HepG2 (cell line): ENCODE measurements at regions not wholly inside any gene's neighbourhood (a gene's known extent, or its start where the extent isn't known, plus 50 kb on each side); places are given as distances from the start of the nearest gene placed in this dataset.

ENCODE experiments used
- ATAC-seq: fragments of 200-7000 bp; cut with Tn5 transposase; 3 replicates; pipeline ENCODE4 v1.9.1; 2020; ENCODE audit warnings: mild to moderate bottlenecking, moderate library complexity
- BruUV-seq: library from RNA; stranded (reverse); fragments of 400-500 nt; replicated peaks from 2 replicates; lab custom pipeline; 2021; lab: Mats Ljungman, UMichigan
- CTCF ChIA-PET: fragments of 300-600 bp; formaldehyde crosslinking; extraction: SDS; loops from one replicate; lab custom pipeline; 2021; ENCODE audit warnings: low total read pairs, inconsistent platforms, low intra/inter-chr PET ratio; lab: Yijun Ruan, JAX
- POLR2A ChIA-PET: fragments of 350-600 bp; sonication (Branson Sonifier 250); formaldehyde crosslinking; loops from one replicate; lab custom pipeline; 2020; ENCODE audit warnings: antibody characterized with exemption, inconsistent platforms; lab: Yijun Ruan, JAX
- DNase-seq: peaks from one replicate; pipeline ENCODE4 v3.0.0-alpha.2; 2015; ENCODE audit warnings: low spot score
- FAIRE-seq: peaks from 3 replicates; lab custom pipeline; 2011; peaks lifted over from hg19 to GRCh38; lab: Jason Lieb, UNC
- H2AFZ ChIP-seq: one replicate; pipeline ENCODE4 v1.6.1; 2011; ENCODE audit warnings: low read length, inconsistent platforms
- H3K27ac ChIP-seq: fragments of 300-600 bp; 3 replicates; pipeline ENCODE4 v1.8.0; 2011; ENCODE audit warnings: mixed run types, mild to moderate bottlenecking, mixed read lengths, low read length, inconsistent platforms; ENCODE audit not compliant: insufficient read depth; ENCODE audit errors: extremely low read length
- H3K27me3 ChIP-seq, 2 experiments: fragments of 200-600 bp in 1 of 2; 2 replicates in 1 of 2; 3 replicates in 1 of 2; pipeline versions ENCODE4 v1.6.0 to v1.8.0; 2011; ENCODE audit warnings: low read length in 2 of 2, mild to moderate bottlenecking in 2 of 2, moderate library complexity in 2 of 2, inconsistent platforms in 1 of 2; ENCODE audit not compliant: insufficient read depth in 2 of 2, control insufficient read depth in 1 of 2
- H3K36me3 ChIP-seq, 2 experiments: fragments of 200-600 bp in 1 of 2; replicated peaks in 1 of 2; 2 replicates in 1 of 2; 3 replicates in 1 of 2; pipeline versions ENCODE4 v1.5.1 to v1.8.0; 2011; ENCODE audit warnings: low read length in 2 of 2, inconsistent platforms in 1 of 2; ENCODE audit not compliant: insufficient read depth in 2 of 2, control insufficient read depth in 1 of 2
- H3K4me1 ChIP-seq: 2 replicates; pipeline ENCODE4 v1.5.1; 2012; ENCODE audit warnings: low read length, inconsistent platforms; ENCODE audit not compliant: insufficient read depth
- H3K4me2 ChIP-seq: 2 replicates; pipeline ENCODE4 v1.6.0; 2011; ENCODE audit warnings: low read depth, low read length, inconsistent platforms
- H3K4me3 ChIP-seq, 3 experiments: fragments of 200-600 bp in 1 of 3; sonication (generic), shearing (Covaris generic) in 1 of 3; replicated peaks in 1 of 3; 2 replicates each; pipeline ENCODE4 v1.5.1; 2011 to 2016; ENCODE audit warnings: low read length in 3 of 3, inconsistent platforms in 2 of 3, low read depth in 2 of 3, mild to moderate bottlenecking in 2 of 3, control low read depth in 1 of 3, mixed read lengths in 1 of 3; ENCODE audit not compliant: insufficient read depth in 1 of 3
- H3K79me2 ChIP-seq: one replicate; pipeline ENCODE4 v1.6.1; 2011; ENCODE audit warnings: low read length, inconsistent platforms; ENCODE audit not compliant: insufficient read depth
- H3K9ac ChIP-seq: 2 replicates; pipeline ENCODE4 v1.6.0; 2011; ENCODE audit warnings: mild to moderate bottlenecking, low read depth, low read length, inconsistent platforms; ENCODE audit not compliant: insufficient read depth
- H3K9me3 ChIP-seq: 2 replicates; pipeline ENCODE4 v1.5.1; 2012; ENCODE audit warnings: mild to moderate bottlenecking, low read length
- H4K20me1 ChIP-seq: 2 replicates; pipeline ENCODE4 v1.6.0; 2011; ENCODE audit warnings: inconsistent platforms, mild to moderate bottlenecking, low read length, moderate library complexity; ENCODE audit not compliant: insufficient read depth
- AGO2 ChIP-seq: fragments of 200-400 bp; formaldehyde crosslinking; optimal IDR thresholded peaks from 2 replicates; pipeline ENCODE3; 2017; ENCODE audit warnings: mild to moderate bottlenecking, low read depth, low read length, moderate library complexity
- DR1 ChIP-seq: sonication (generic); formaldehyde crosslinking; IDR thresholded peaks from 2 replicates; pipeline ENCODE4 v1.8.0; 2021; ENCODE audit warnings: mild to moderate bottlenecking, missing genetic modification reagents, inconsistent platforms
- ERF ChIP-seq: IDR thresholded peaks from 2 replicates; pipeline ENCODE4 v1.6.1; 2018; ENCODE audit warnings: missing biosample characterization, missing genetic modification reagents
- HDAC2 ChIP-seq: sonication (generic); formaldehyde crosslinking; IDR thresholded peaks from 2 replicates; pipeline ENCODE4 v1.4.0; 2020; ENCODE audit warnings: missing genetic modification reagents
- JUNB ChIP-seq: sonication (generic); formaldehyde crosslinking; IDR thresholded peaks from 2 replicates; pipeline ENCODE4 v1.8.0; 2022; ENCODE audit warnings: missing genetic modification reagents, mild to moderate bottlenecking, borderline replicate concordance
- KLF6 ChIP-seq: IDR thresholded peaks from 2 replicates; pipeline ENCODE4 v1.8.0; 2016; ENCODE audit warnings: missing biosample characterization, missing genetic modification reagents
- KLF9 ChIP-seq: IDR thresholded peaks from 2 replicates; pipeline ENCODE4 v1.6.1; 2016; ENCODE audit warnings: low read depth
- NFE2 ChIP-seq: sonication (generic); formaldehyde crosslinking; IDR thresholded peaks from 2 replicates; pipeline ENCODE4 v1.4.0; 2020; ENCODE audit warnings: missing genetic modification reagents
- NFKB2 ChIP-seq: sonication (generic); formaldehyde crosslinking; IDR thresholded peaks from 2 replicates; pipeline ENCODE4 v1.4.0; 2020; ENCODE audit warnings: missing genetic modification reagents, borderline replicate concordance
- RFXAP ChIP-seq: sonication (generic); formaldehyde crosslinking; IDR thresholded peaks from 2 replicates; pipeline ENCODE4 v1.4.0; 2020; ENCODE audit warnings: missing genetic modification reagents, borderline replicate concordance
- YEATS2 ChIP-seq: sonication (generic); formaldehyde crosslinking; IDR thresholded peaks from 2 replicates; pipeline ENCODE4 v1.4.0; 2020; ENCODE audit warnings: missing genetic modification reagents, borderline replicate concordance
- ZNF451 ChIP-seq: sonication (generic); formaldehyde crosslinking; IDR thresholded peaks from 2 replicates; pipeline ENCODE4 v1.5.0; 2020; ENCODE audit warnings: mild to moderate bottlenecking, missing genetic modification reagents
- ZNF678 ChIP-seq: sonication (generic); formaldehyde crosslinking; IDR thresholded peaks from 2 replicates; pipeline ENCODE4 v1.4.0; 2020; ENCODE audit warnings: mild to moderate bottlenecking, missing genetic modification reagents
- ZSCAN20 ChIP-seq: sonication (generic); formaldehyde crosslinking; IDR thresholded peaks from 2 replicates; pipeline ENCODE4 v1.4.0; 2020; ENCODE audit warnings: missing genetic modification reagents, mild to moderate bottlenecking, borderline replicate concordance
- ZSCAN21 ChIP-seq: sonication (generic); formaldehyde crosslinking; IDR thresholded peaks from 2 replicates; pipeline ENCODE4 v1.8.0; 2022; ENCODE audit warnings: mild to moderate bottlenecking, missing genetic modification reagents, moderate library complexity, borderline replicate concordance
- WGBS: methylation state at CpG from one replicate; pipeline ENCODE4 v1.1.6; 2017; ENCODE audit warnings: low lambda C conversion rate; 5-methylcytosine and 5-hydroxymethylcytosine counted together
- in situ Hi-C: cut with HindIII; loops from 2 replicates; pipeline ENCODE4 v1.10.0; 2017; ENCODE audit warnings: low pct_unique_long_range_greater_than_20kb; ENCODE audit not compliant: extremely low pct_ligation_motif_present
- intact Hi-C: fragments of 100-400 bp; cut with micrococcal nuclease; formaldehyde crosslinking; loops from one replicate; pipeline ENCODE4 v1.10.0; 2022; ENCODE audit not compliant: unreplicated experiment
- TF ChIP-seq, protein P1 (sequence below): sonication (generic); formaldehyde crosslinking; conservative IDR thresholded peaks from 2 replicates; pipeline ENCODE4 v1.8.0; 2022; ENCODE audit warnings: missing genetic modification reagents
- TF ChIP-seq, protein P2 (sequence below): IDR thresholded peaks from 2 replicates; pipeline ENCODE4 v1.6.1; 2016; ENCODE audit warnings: missing biosample characterization, missing genetic modification reagents, low read depth
- TF ChIP-seq, protein P3 (sequence below): sonication (generic); formaldehyde crosslinking; IDR thresholded peaks from 2 replicates; pipeline ENCODE4 v1.5.0; 2020; ENCODE audit warnings: mild to moderate bottlenecking, missing genetic modification reagents, borderline replicate concordance

DNA sequence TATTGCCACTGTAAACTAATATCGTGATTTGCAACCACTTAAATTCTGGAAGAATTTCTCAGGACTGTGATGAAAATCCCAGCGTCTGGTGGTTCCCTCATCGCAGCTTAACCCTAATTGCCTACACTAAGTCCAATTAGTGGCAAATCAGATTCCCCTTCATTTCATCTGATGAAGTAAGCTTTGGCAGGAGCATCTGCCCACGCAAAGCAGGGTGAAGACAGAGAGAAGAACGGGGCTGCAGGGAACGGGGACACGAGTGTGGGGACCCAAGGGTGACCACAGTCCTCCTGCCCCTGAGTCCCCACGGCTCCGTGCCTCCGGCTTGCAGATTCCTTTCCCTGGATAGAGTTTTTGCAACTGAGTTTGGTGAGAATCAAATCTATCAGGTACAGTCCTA, 159.5 kb downstream of the LY86 start:
- DNase-seq (no peak), FAIRE-seq (no peak), ATAC-seq (no peak)
- H3K27ac ChIP-seq: no peak overlapping the region
- no peak overlapping the region for H3K9ac ChIP-seq
- ChIA-PET CTCF (no interaction called here), POLR2A (interaction anchor here (1.1 kb wide), 1 partner anchor 559 kb away, joined by 3 read pairs; no protein-coding TSS in a partner anchor)
- H3K79me2 ChIP-seq: no peaks in the 10 kb centered on the region
- H4K20me1 ChIP-seq: no peaks in the 10 kb centered on the region
- H3K27me3 ChIP-seq: peaks cover 4 to 35% of the 10 kb centered on the region in 2 experiments; a peak in 3 of 5 replicates
- in situ Hi-C loops: no loop called here
- no peaks in the 10 kb centered on the region for H3K9me3 ChIP-seq
- peaks cover 34% of the 10 kb centered on the region for H3K4me1 ChIP-seq
- H3K36me3 ChIP-seq: no peaks in the 10 kb centered on the region
- no peak overlapping the region for H3K4me3 ChIP-seq
- H2AFZ ChIP-seq: no peak overlapping the region
- intact Hi-C loops: no loop called here
- 56% methylated on average over 10 of the region's 10 CpGs for WGBS
- no TSS peak for BruUV-seq
- peak overlapping the region; percentile 64 for H3K4me2 ChIP-seq
- TF ChIP-seq ERF (CRISPR knock-in tag): no peak
- TF ChIP-seq ZNF678: no peak
- TF ChIP-seq ZSCAN20 (CRISPR knock-in tag): no peak
- TF ChIP-seq JUNB (CRISPR knock-in tag): no peak
- TF ChIP-seq HDAC2: no peak
- no peak for TF ChIP-seq KLF6 (CRISPR knock-in tag)
- no peak for TF ChIP-seq ZNF451
- TF ChIP-seq YEATS2 (CRISPR knock-in tag): no peak
- TF ChIP-seq ZSCAN21 (CRISPR knock-in tag): no peak
- TF ChIP-seq, protein P1, sequence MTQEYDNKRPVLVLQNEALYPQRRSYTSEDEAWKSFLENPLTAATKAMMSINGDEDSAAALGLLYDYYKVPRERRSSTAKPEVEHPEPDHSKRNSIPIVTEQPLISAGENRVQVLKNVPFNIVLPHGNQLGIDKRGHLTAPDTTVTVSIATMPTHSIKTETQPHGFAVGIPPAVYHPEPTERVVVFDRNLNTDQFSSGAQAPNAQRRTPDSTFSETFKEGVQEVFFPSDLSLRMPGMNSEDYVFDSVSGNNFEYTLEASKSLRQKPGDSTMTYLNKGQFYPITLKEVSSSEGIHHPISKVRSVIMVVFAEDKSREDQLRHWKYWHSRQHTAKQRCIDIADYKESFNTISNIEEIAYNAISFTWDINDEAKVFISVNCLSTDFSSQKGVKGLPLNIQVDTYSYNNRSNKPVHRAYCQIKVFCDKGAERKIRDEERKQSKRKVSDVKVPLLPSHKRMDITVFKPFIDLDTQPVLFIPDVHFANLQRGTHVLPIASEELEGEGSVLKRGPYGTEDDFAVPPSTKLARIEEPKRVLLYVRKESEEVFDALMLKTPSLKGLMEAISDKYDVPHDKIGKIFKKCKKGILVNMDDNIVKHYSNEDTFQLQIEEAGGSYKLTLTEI (CRISPR knock-in tag): no peak
- no peak for TF ChIP-seq NFKB2 (CRISPR knock-in tag)
- TF ChIP-seq AGO2: no peak
- TF ChIP-seq NFE2 (CRISPR knock-in tag): no peak
- TF ChIP-seq, protein P2, sequence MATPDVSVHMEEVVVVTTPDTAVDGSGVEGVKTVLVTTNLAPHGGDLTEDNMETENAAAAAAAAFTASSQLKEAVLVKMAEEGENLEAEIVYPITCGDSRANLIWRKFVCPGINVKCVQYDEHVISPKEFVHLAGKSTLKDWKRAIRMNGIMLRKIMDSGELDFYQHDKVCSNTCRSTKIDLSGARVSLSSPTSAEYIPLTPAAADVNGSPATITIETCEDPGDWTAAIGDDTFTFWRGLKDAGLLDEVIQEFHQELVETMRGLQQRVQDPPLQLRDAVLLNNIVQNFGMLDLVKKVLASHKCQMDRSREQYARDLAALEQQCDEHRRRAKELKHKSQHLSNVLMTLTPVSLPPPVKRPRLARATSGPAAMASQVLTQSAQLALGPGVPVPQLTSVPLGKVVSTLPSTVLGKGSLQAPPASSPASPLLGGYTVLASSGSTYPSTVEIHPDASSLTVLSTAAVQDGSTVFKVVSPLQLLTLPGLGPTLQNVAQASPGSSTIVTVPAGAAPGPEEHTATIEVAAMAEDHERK (CRISPR knock-in tag): no peak
- TF ChIP-seq, protein P3, sequence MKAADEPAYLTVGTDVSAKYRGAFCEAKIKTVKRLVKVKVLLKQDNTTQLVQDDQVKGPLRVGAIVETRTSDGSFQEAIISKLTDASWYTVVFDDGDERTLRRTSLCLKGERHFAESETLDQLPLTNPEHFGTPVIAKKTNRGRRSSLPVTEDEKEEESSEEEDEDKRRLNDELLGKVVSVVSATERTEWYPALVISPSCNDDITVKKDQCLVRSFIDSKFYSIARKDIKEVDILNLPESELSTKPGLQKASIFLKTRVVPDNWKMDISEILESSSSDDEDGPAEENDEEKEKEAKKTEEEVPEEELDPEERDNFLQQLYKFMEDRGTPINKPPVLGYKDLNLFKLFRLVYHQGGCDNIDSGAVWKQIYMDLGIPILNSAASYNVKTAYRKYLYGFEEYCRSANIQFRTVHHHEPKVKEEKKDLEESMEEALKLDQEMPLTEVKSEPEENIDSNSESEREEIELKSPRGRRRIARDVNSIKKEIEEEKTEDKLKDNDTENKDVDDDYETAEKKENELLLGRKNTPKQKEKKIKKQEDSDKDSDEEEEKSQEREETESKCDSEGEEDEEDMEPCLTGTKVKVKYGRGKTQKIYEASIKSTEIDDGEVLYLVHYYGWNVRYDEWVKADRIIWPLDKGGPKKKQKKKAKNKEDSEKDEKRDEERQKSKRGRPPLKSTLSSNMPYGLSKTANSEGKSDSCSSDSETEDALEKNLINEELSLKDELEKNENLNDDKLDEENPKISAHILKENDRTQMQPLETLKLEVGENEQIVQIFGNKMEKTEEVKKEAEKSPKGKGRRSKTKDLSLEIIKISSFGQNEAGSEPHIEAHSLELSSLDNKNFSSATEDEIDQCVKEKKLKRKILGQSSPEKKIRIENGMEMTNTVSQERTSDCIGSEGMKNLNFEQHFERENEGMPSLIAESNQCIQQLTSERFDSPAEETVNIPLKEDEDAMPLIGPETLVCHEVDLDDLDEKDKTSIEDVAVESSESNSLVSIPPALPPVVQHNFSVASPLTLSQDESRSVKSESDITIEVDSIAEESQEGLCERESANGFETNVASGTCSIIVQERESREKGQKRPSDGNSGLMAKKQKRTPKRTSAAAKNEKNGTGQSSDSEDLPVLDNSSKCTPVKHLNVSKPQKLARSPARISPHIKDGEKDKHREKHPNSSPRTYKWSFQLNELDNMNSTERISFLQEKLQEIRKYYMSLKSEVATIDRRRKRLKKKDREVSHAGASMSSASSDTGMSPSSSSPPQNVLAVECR (CRISPR knock-in tag): no peak
- TF ChIP-seq KLF9 (CRISPR knock-in tag): no peak
- no peak for TF ChIP-seq RFXAP (CRISPR knock-in tag)
- TF ChIP-seq DR1 (CRISPR knock-in tag): no peak
